Esophagus squamous epithelium (tissue), 5 donors: ENCODE measurements at regions not wholly inside any gene's neighbourhood (a gene's known extent, or its start where the extent isn't known, plus 50 kb on each side); places are given as distances from the start of the nearest gene placed in this dataset.
A peak's percentile ranks its signal among the peaks of the same experiment; 100 is the strongest.

Experiments
- DNase-seq: peaks from one replicate; lab custom pipeline; 2025; lab: John Stamatoyannopoulos, UW
- H3K27ac ChIP-seq, 4 donors: fragments of 200-600 bp; sonication (generic); one replicate each; pipeline ENCODE4 v1.5.1; 2016 to 2019; ENCODE audit warnings: mild to moderate bottlenecking in 1 of 4
- H3K27me3 ChIP-seq, 4 donors: fragments of 200-600 bp; sonication (generic); 1 replicate in 3 of 4; 2 replicates in 1 of 4; pipeline versions ENCODE4 v1.5.1 to v1.6.0; 2017 to 2021; ENCODE audit warnings: antibody characterized with exemption in 1 of 4
- H3K36me3 ChIP-seq, 3 donors: fragments of 200-600 bp; sonication (generic); one replicate each; pipeline ENCODE4 v1.5.1; 2016 to 2019
- H3K4me1 ChIP-seq, 3 donors: fragments of 200-600 bp; sonication (generic); one replicate each; pipeline ENCODE4 v1.5.1; 2017 to 2019
- H3K4me3 ChIP-seq, 4 donors: fragments of 200-600 bp; sonication (generic); 1 replicate in 3 of 4; 2 replicates in 1 of 4; pipeline ENCODE4 v1.5.1; 2016 to 2019; ENCODE audit warnings: mild to moderate bottlenecking in 2 of 4, moderate library complexity in 1 of 4
- H3K9me3 ChIP-seq, 3 donors: fragments of 200-600 bp; sonication (generic); one replicate each; pipeline ENCODE4 v1.5.1; 2016 to 2019
- CTCF ChIP-seq, 6 experiments: fragments of 450-650 bp in 4 of 6; fragments of 200-600 bp in 2 of 6; sonication (generic) in 2 of 6; IDR thresholded peaks; one replicate each; pipeline ENCODE4 v1.5.1; 2016 to 2019; ENCODE audit warnings: antibody characterized with exemption in 6 of 6, mild to moderate bottlenecking in 4 of 6, moderate library complexity in 4 of 6
- POLR2A ChIP-seq, 4 donors: fragments of 450-650 bp; IDR thresholded peaks; one replicate each; pipeline ENCODE4 v1.6.1; 2017; ENCODE audit warnings: antibody characterized with exemption in 4 of 4, mild to moderate bottlenecking in 4 of 4, moderate library complexity in 3 of 4
- WGBS, 2 donors: methylation state at CpG; one replicate each; pipeline ENCODE4 v1.1.5; 2018; 5-methylcytosine and 5-hydroxymethylcytosine counted together
- intact Hi-C: fragments of 100-400 bp; cut with DNase I; formaldehyde crosslinking; loops from one replicate; pipeline ENCODE4 v1.15.0; 2022
- donor health status: DM: yes; HTN: yes; CAD: no.

GRCh38 chr2:134170294-134170693 lies 83.6 kb upstream of the MGAT5 start:
- TF ChIP-seq CTCF (IDR thresholded peaks at IDR 0.05): no peak
- no peak for TF ChIP-seq POLR2A (IDR thresholded peaks at IDR 0.05)
- no peak for DNase-seq
- intact Hi-C loops: no loop called here
- Histone ChIP-seq H3K4me3 (no peak overlapping the region), H3K27ac (no peak overlapping the region), H3K27me3 (no peaks in the 10 kb centered on the region), H3K9me3 (no peaks in the 10 kb centered on the region), H3K36me3 (no peaks in the 10 kb centered on the region), H3K4me1 (peaks cover 3 to 37% (median 6%) of the 10 kb centered on the region in 3 donors)
- WGBS, 2 donors: 33 to 57% methylated on average over 3 of the region's 3 CpGs

GRCh38 chr2:134170700-134171099 lies 83.2 kb upstream of the MGAT5 start:
- intact Hi-C loops: no loop called here
- WGBS, 2 donors: 79 to 80% methylated on average over 3 of the region's 3 CpGs
- Histone ChIP-seq H3K9me3 (no peaks in the 10 kb centered on the region), H3K4me3 (no peak overlapping the region), H3K27me3 (no peaks in the 10 kb centered on the region), H3K4me1 (peaks cover 3 to 37% (median 6%) of the 10 kb centered on the region in 3 donors), H3K27ac (no peak overlapping the region), H3K36me3 (no peaks in the 10 kb centered on the region)
- no peak for DNase-seq
- TF ChIP-seq POLR2A (IDR thresholded peaks at IDR 0.05) (no peak), CTCF (IDR thresholded peaks at IDR 0.05) (no peak)

GRCh38 chr2:134173338-134174016 lies 80.4 kb upstream of the MGAT5 start:
- no peak for TF ChIP-seq POLR2A (IDR thresholded peaks at IDR 0.05)
- no peak for TF ChIP-seq CTCF (IDR thresholded peaks at IDR 0.05)

GRCh38 chr2:134174711-134175110 lies 79.2 kb upstream of the MGAT5 start:
- Histone ChIP-seq H3K27me3 (no peaks in the 10 kb centered on the region), H3K27ac (no peak overlapping the region), H3K36me3 (no peaks in the 10 kb centered on the region), H3K4me1 (peaks cover 3 to 41% (median 6%) of the 10 kb centered on the region in 3 donors), H3K9me3 (no peaks in the 10 kb centered on the region), H3K4me3 (no peak overlapping the region)
- TF ChIP-seq CTCF (IDR thresholded peaks at IDR 0.05): no peak
- TF ChIP-seq POLR2A (IDR thresholded peaks at IDR 0.05): no peak
- WGBS, 2 donors: 87 to 100% methylated on average over 3 to 5 of the region's 5 CpGs
- intact Hi-C loops: no loop called here
- no peak for DNase-seq

More at GRCh38 chr2:134173338-134174016, 80.4 kb upstream of the MGAT5 start:
- Histone ChIP-seq H3K36me3 (no peaks in the 10 kb centered on the region), H3K4me1 (peaks cover 3 to 37% (median 6%) of the 10 kb centered on the region in 3 donors), H3K27me3 (no peaks in the 10 kb centered on the region), H3K9me3 (no peaks in the 10 kb centered on the region), H3K4me3 (no peak overlapping the region), H3K27ac (peak overlapping the region in 1 of 4 donors; percentile 47)
- 59 to 75% methylated on average over 13 to 14 of the region's 14 CpGs for WGBS, 2 donors
- no peak for DNase-seq
- intact Hi-C loops: no loop called here

- 43 to 82% methylated on average over 1 of the region's 1 CpG for WGBS, 2 donors
- Histone ChIP-seq H3K27me3 (no peaks in the 10 kb centered on the region), H3K9me3 (no peaks in the 10 kb centered on the region), H3K4me1 (peaks cover 3 to 41% (median 3%) of the 10 kb centered on the region in 3 donors), H3K27ac (no peak overlapping the region), H3K4me3 (no peak overlapping the region), H3K36me3 (no peaks in the 10 kb centered on the region)
- TF ChIP-seq POLR2A (IDR thresholded peaks at IDR 0.05) (no peak), CTCF (IDR thresholded peaks at IDR 0.05) (no peak)
- DNase-seq: no peak
- intact Hi-C loops: no loop called here
Measured at GRCh38 chr2:134175834-134176233, 78.0 kb upstream of the MGAT5 start.
